ENCODE measurements at regions not wholly inside any gene's neighbourhood (a gene's known extent, or its start where the extent isn't known, plus 50 kb on each side); places are given as distances from the start of the nearest gene placed in this dataset.

- no peaks in the 10 kb centered on the region for H3K4me1 ChIP-seq (ENCODE audit: control insufficient read depth, insufficient read depth, low read length, poor library complexity, severe bottlenecking)
- H3K27me3 ChIP-seq (replicated peaks; ENCODE audit: control insufficient read depth, insufficient read depth, low read length, poor library complexity, severe bottlenecking) = peaks cover 4% of the 10 kb centered on the region
- H3K9me3 ChIP-seq (ENCODE audit: control insufficient read depth, low read length) = no peaks in the 10 kb centered on the region
- H3K27ac ChIP-seq (ENCODE audit: insufficient read depth, low read length, poor library complexity, severe bottlenecking) = no peak overlapping the region
- DNase-seq = no peak
- no peaks in the 10 kb centered on the region for H3K36me3 ChIP-seq (ENCODE audit: control insufficient read depth, insufficient read depth, low read length)
- H3K4me3 ChIP-seq (ENCODE audit: insufficient read depth, low read depth, low read length, poor library complexity, severe bottlenecking) = no peak overlapping the region
These were observed 184.2 kb downstream of the LACC1 start for GRCh38 chr13:44063881-44064280.

DNA sequence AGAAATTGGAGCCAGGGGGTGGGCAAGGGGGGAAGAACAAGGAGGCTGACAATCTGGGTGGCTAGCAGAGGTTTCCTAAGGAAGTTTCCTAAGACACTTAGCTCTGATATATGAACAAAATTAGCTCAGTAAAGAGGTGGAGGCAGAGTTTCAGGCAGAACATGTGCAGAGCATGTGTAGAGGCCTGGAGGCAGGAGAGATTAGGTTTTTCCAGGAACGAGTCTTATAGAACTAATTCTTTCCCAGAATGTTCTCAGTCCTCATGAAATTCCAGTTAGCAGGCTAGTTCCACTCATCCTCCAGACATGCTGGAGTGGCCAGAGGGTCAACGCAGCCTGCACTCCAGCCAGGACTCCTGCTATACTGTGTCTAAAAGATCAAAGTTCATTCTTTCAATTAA lies 184.7 kb downstream of the LACC1 start:
- Histone ChIP-seq H3K4me1 (ENCODE audit: control insufficient read depth, insufficient read depth, low read length, poor library complexity, severe bottlenecking) (no peaks in the 10 kb centered on the region), H3K27ac (ENCODE audit: insufficient read depth, low read length, poor library complexity, severe bottlenecking) (no peak overlapping the region), H3K27me3 (replicated peaks; ENCODE audit: control insufficient read depth, insufficient read depth, low read length, poor library complexity, severe bottlenecking) (peaks cover under 1% of the 10 kb centered on the region), H3K4me3 (ENCODE audit: insufficient read depth, low read depth, low read length, poor library complexity, severe bottlenecking) (no peak overlapping the region), H3K9me3 (ENCODE audit: control insufficient read depth, low read length) (no peaks in the 10 kb centered on the region), H3K36me3 (ENCODE audit: control insufficient read depth, insufficient read depth, low read length) (no peaks in the 10 kb centered on the region)
- DNase-seq = no peak

DNA sequence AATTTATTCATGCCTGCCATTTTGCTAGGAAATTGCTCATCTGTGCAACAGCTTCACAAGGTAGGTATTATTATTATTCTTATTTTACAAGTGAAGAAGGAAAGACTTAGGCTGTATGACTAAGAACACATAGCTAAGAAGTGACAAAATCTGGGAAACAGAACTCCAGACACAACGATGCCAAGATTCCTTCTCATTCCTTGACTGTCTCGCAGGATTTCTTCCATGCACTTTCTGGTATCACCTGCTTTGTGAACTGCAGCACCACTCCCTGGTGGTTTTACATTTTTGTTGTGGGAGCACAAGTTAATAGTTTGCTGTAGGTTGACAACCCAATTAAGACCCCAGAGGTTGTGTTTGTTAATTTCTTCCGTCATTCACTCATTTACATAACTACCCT lies 188.5 kb downstream of the LACC1 start:
- no peaks in the 10 kb centered on the region for H3K9me3 ChIP-seq (ENCODE audit: control insufficient read depth, low read length)
- H3K4me1 ChIP-seq (ENCODE audit: control insufficient read depth, insufficient read depth, low read length, poor library complexity, severe bottlenecking) = no peaks in the 10 kb centered on the region
- no peaks in the 10 kb centered on the region for H3K36me3 ChIP-seq (ENCODE audit: control insufficient read depth, insufficient read depth, low read length)
- H3K4me3 ChIP-seq (ENCODE audit: insufficient read depth, low read depth, low read length, poor library complexity, severe bottlenecking) = no peak overlapping the region
- no peak for DNase-seq
- no peak overlapping the region for H3K27ac ChIP-seq (ENCODE audit: insufficient read depth, low read length, poor library complexity, severe bottlenecking)
- H3K27me3 ChIP-seq (replicated peaks; ENCODE audit: control insufficient read depth, insufficient read depth, low read length, poor library complexity, severe bottlenecking) = no peaks in the 10 kb centered on the region

DNA sequence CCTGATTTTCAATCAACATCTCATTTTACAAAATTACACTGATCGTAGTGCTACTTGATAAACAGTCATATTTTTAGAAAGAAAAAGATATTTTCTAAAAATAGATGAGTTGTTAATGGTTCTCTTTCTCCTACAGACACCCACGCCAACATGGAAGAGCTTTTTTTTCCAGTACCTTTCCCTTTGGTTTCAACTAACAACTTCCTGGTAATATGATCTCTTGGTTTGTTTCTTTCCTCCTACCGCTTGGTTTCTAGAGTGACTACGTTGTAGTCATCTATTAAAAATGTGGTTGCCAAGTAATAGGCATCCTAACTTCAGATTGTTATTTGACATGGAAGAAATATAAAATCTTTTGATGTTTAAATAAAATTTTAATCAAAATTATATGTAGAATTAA lies 189.0 kb downstream of the LACC1 start:
- H3K4me1 ChIP-seq (ENCODE audit: control insufficient read depth, insufficient read depth, low read length, poor library complexity, severe bottlenecking) = no peaks in the 10 kb centered on the region
- H3K27ac ChIP-seq (ENCODE audit: insufficient read depth, low read length, poor library complexity, severe bottlenecking) = no peak overlapping the region
- no peak for DNase-seq
- no peaks in the 10 kb centered on the region for H3K27me3 ChIP-seq (replicated peaks; ENCODE audit: control insufficient read depth, insufficient read depth, low read length, poor library complexity, severe bottlenecking)
- no peak overlapping the region for H3K4me3 ChIP-seq (ENCODE audit: insufficient read depth, low read depth, low read length, poor library complexity, severe bottlenecking)
- no peaks in the 10 kb centered on the region for H3K36me3 ChIP-seq (ENCODE audit: control insufficient read depth, insufficient read depth, low read length)
- H3K9me3 ChIP-seq (ENCODE audit: control insufficient read depth, low read length) = no peaks in the 10 kb centered on the region

DNA sequence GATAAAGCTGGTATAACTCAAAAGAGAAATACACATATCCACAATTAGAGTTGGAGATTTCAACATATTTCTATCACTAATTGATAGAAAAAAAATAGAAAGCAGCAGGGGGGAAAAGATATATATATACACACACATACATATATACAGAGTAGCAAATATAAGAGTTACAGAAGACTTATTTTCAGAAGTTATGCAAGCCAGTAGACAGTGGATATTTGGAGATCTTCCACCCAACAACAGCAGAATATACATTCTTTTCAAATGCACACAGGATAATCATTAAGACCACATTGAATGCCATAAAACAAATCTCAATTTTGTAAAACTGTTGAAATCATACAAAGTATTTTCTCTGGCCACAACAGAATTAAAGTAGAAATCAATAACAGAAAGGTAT lies 192.8 kb downstream of the LACC1 start:
- Histone ChIP-seq H3K4me3 (ENCODE audit: insufficient read depth, low read depth, low read length, poor library complexity, severe bottlenecking) (no peak overlapping the region), H3K4me1 (ENCODE audit: control insufficient read depth, insufficient read depth, low read length, poor library complexity, severe bottlenecking) (no peaks in the 10 kb centered on the region)

DNA sequence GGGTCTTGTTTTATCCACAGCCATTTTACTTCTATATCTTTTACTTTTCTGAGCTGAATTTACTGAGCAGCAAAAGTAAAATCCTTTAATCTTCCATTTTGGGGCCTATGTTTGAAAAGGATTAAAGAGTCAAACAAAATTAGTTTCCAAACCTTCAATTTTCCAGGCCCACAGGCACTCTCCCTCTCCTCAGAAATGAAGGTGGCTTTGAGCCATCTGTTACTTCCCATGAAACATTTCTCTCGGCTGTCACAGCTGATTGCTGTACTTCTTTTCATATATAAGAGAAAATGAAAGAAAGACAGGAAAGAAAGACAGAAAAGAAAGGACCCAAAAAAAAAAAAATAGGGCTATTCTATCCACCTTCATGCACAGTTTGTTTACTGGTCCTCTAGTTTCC lies 194.9 kb downstream of the LACC1 start:
- H3K27ac ChIP-seq (ENCODE audit: insufficient read depth, low read length, poor library complexity, severe bottlenecking) = no peak overlapping the region
- H3K4me1 ChIP-seq (ENCODE audit: control insufficient read depth, insufficient read depth, low read length, poor library complexity, severe bottlenecking) = no peaks in the 10 kb centered on the region
- no peaks in the 10 kb centered on the region for H3K9me3 ChIP-seq (ENCODE audit: control insufficient read depth, low read length)
- H3K4me3 ChIP-seq (ENCODE audit: insufficient read depth, low read depth, low read length, poor library complexity, severe bottlenecking) = no peak overlapping the region
- no peaks in the 10 kb centered on the region for H3K27me3 ChIP-seq (replicated peaks; ENCODE audit: control insufficient read depth, insufficient read depth, low read length, poor library complexity, severe bottlenecking)
- no peak for DNase-seq
- no peaks in the 10 kb centered on the region for H3K36me3 ChIP-seq (ENCODE audit: control insufficient read depth, insufficient read depth, low read length)

More for the DNA sequence above, 192.8 kb downstream of the LACC1 start:
- Histone ChIP-seq H3K36me3 (ENCODE audit: control insufficient read depth, insufficient read depth, low read length) (no peaks in the 10 kb centered on the region), H3K9me3 (ENCODE audit: control insufficient read depth, low read length) (no peaks in the 10 kb centered on the region), H3K27me3 (replicated peaks; ENCODE audit: control insufficient read depth, insufficient read depth, low read length, poor library complexity, severe bottlenecking) (no peaks in the 10 kb centered on the region), H3K27ac (ENCODE audit: insufficient read depth, low read length, poor library complexity, severe bottlenecking) (no peak overlapping the region)
- no peak for DNase-seq

GRCh38 chr13:44075113-44075512 lies 195.4 kb downstream of the LACC1 start:
- Histone ChIP-seq H3K36me3 (ENCODE audit: control insufficient read depth, insufficient read depth, low read length) (no peaks in the 10 kb centered on the region), H3K4me1 (ENCODE audit: control insufficient read depth, insufficient read depth, low read length, poor library complexity, severe bottlenecking) (no peaks in the 10 kb centered on the region), H3K4me3 (ENCODE audit: insufficient read depth, low read depth, low read length, poor library complexity, severe bottlenecking) (no peak overlapping the region), H3K27me3 (replicated peaks; ENCODE audit: control insufficient read depth, insufficient read depth, low read length, poor library complexity, severe bottlenecking) (no peaks in the 10 kb centered on the region), H3K9me3 (ENCODE audit: control insufficient read depth, low read length) (no peaks in the 10 kb centered on the region), H3K27ac (ENCODE audit: insufficient read depth, low read length, poor library complexity, severe bottlenecking) (no peak overlapping the region)
- DNase-seq = no peak

GRCh38 chr13:44078806-44079376 lies 199.2 kb downstream of the LACC1 start:
- Histone ChIP-seq H3K4me1 (ENCODE audit: control insufficient read depth, insufficient read depth, low read length, poor library complexity, severe bottlenecking) (no peaks in the 10 kb centered on the region), H3K27me3 (replicated peaks; ENCODE audit: control insufficient read depth, insufficient read depth, low read length, poor library complexity, severe bottlenecking) (no peaks in the 10 kb centered on the region), H3K36me3 (ENCODE audit: control insufficient read depth, insufficient read depth, low read length) (no peaks in the 10 kb centered on the region), H3K9me3 (ENCODE audit: control insufficient read depth, low read length) (no peaks in the 10 kb centered on the region), H3K27ac (ENCODE audit: insufficient read depth, low read length, poor library complexity, severe bottlenecking) (no peak overlapping the region), H3K4me3 (ENCODE audit: insufficient read depth, low read depth, low read length, poor library complexity, severe bottlenecking) (no peak overlapping the region)
- DNase-seq = no peak

GRCh38 chr13:44079413-44080205 lies 199.9 kb downstream of the LACC1 start:
- DNase-seq = no peak
- no peak overlapping the region for H3K27ac ChIP-seq (ENCODE audit: insufficient read depth, low read length, poor library complexity, severe bottlenecking)
- H3K36me3 ChIP-seq (ENCODE audit: control insufficient read depth, insufficient read depth, low read length) = no peaks in the 10 kb centered on the region
- H3K4me1 ChIP-seq (ENCODE audit: control insufficient read depth, insufficient read depth, low read length, poor library complexity, severe bottlenecking) = no peaks in the 10 kb centered on the region
- no peaks in the 10 kb centered on the region for H3K9me3 ChIP-seq (ENCODE audit: control insufficient read depth, low read length)
- no peak overlapping the region for H3K4me3 ChIP-seq (ENCODE audit: insufficient read depth, low read depth, low read length, poor library complexity, severe bottlenecking)
- H3K27me3 ChIP-seq (replicated peaks; ENCODE audit: control insufficient read depth, insufficient read depth, low read length, poor library complexity, severe bottlenecking) = no peaks in the 10 kb centered on the region

- Histone ChIP-seq H3K4me1 (ENCODE audit: control insufficient read depth, insufficient read depth, low read length, poor library complexity, severe bottlenecking) (no peaks in the 10 kb centered on the region), H3K27ac (ENCODE audit: insufficient read depth, low read length, poor library complexity, severe bottlenecking) (no peak overlapping the region), H3K36me3 (ENCODE audit: control insufficient read depth, insufficient read depth, low read length) (no peaks in the 10 kb centered on the region), H3K4me3 (ENCODE audit: insufficient read depth, low read depth, low read length, poor library complexity, severe bottlenecking) (no peak overlapping the region), H3K9me3 (ENCODE audit: control insufficient read depth, low read length) (no peaks in the 10 kb centered on the region), H3K27me3 (replicated peaks; ENCODE audit: control insufficient read depth, insufficient read depth, low read length, poor library complexity, severe bottlenecking) (no peaks in the 10 kb centered on the region)
- no peak for DNase-seq
These were observed 204.4 kb downstream of the LACC1 start for GRCh38 chr13:44084146-44084545.
